H1 (cell line): ENCODE measurements at regions not wholly inside any gene's neighbourhood (a gene's known extent, or its start where the extent isn't known, plus 50 kb on each side); places are given as distances from the start of the nearest gene placed in this dataset.

Experiments
- GTF2F1 ChIP-seq: IDR thresholded peaks from 2 replicates; pipeline ENCODE4 v1.6.1; 2012; ENCODE audit warnings: low read depth, low read length, improper control_type of control experiment, borderline replicate concordance
- JUN ChIP-seq: IDR thresholded peaks from 2 replicates; pipeline ENCODE4 v1.6.1; 2011; ENCODE audit warnings: low read depth, mild to moderate bottlenecking, improper control_type of control experiment, low read length
- NRF1 ChIP-seq: IDR thresholded peaks from 2 replicates; pipeline ENCODE4 v1.6.1; 2011; ENCODE audit warnings: mild to moderate bottlenecking, low read depth, low read length, improper control_type of control experiment
- POLR2A ChIP-seq, 2 experiments: IDR thresholded peaks; 1 replicate in 1 of 2; 2 replicates in 1 of 2; pipeline ENCODE4 v1.6.1; 2011; ENCODE audit warnings: low read depth in 2 of 2, low read length in 2 of 2, mild to moderate bottlenecking in 2 of 2; ENCODE audit errors: control extremely low read depth in 1 of 2
- TAF7 ChIP-seq: optimal IDR thresholded peaks from 2 replicates; pipeline ENCODE3; 2011; ENCODE audit warnings: low read depth, mild to moderate bottlenecking, inconsistent platforms, low read length, moderate library complexity, borderline replicate concordance
- TF ChIP-seq, protein P1 (sequence below): fragments of 300-600 bp; sonication (generic); IDR thresholded peaks from 2 replicates; pipeline ENCODE4 v1.7.1; 2012; ENCODE audit warnings: low read length, moderate library complexity, mild to moderate bottlenecking, inconsistent platforms; ENCODE audit not compliant: insufficient replicate concordance

GRCh38 chr3:87563712-87564111 lies 287.3 kb upstream of the POU1F1 start (continued):
- TF ChIP-seq, protein P1, sequence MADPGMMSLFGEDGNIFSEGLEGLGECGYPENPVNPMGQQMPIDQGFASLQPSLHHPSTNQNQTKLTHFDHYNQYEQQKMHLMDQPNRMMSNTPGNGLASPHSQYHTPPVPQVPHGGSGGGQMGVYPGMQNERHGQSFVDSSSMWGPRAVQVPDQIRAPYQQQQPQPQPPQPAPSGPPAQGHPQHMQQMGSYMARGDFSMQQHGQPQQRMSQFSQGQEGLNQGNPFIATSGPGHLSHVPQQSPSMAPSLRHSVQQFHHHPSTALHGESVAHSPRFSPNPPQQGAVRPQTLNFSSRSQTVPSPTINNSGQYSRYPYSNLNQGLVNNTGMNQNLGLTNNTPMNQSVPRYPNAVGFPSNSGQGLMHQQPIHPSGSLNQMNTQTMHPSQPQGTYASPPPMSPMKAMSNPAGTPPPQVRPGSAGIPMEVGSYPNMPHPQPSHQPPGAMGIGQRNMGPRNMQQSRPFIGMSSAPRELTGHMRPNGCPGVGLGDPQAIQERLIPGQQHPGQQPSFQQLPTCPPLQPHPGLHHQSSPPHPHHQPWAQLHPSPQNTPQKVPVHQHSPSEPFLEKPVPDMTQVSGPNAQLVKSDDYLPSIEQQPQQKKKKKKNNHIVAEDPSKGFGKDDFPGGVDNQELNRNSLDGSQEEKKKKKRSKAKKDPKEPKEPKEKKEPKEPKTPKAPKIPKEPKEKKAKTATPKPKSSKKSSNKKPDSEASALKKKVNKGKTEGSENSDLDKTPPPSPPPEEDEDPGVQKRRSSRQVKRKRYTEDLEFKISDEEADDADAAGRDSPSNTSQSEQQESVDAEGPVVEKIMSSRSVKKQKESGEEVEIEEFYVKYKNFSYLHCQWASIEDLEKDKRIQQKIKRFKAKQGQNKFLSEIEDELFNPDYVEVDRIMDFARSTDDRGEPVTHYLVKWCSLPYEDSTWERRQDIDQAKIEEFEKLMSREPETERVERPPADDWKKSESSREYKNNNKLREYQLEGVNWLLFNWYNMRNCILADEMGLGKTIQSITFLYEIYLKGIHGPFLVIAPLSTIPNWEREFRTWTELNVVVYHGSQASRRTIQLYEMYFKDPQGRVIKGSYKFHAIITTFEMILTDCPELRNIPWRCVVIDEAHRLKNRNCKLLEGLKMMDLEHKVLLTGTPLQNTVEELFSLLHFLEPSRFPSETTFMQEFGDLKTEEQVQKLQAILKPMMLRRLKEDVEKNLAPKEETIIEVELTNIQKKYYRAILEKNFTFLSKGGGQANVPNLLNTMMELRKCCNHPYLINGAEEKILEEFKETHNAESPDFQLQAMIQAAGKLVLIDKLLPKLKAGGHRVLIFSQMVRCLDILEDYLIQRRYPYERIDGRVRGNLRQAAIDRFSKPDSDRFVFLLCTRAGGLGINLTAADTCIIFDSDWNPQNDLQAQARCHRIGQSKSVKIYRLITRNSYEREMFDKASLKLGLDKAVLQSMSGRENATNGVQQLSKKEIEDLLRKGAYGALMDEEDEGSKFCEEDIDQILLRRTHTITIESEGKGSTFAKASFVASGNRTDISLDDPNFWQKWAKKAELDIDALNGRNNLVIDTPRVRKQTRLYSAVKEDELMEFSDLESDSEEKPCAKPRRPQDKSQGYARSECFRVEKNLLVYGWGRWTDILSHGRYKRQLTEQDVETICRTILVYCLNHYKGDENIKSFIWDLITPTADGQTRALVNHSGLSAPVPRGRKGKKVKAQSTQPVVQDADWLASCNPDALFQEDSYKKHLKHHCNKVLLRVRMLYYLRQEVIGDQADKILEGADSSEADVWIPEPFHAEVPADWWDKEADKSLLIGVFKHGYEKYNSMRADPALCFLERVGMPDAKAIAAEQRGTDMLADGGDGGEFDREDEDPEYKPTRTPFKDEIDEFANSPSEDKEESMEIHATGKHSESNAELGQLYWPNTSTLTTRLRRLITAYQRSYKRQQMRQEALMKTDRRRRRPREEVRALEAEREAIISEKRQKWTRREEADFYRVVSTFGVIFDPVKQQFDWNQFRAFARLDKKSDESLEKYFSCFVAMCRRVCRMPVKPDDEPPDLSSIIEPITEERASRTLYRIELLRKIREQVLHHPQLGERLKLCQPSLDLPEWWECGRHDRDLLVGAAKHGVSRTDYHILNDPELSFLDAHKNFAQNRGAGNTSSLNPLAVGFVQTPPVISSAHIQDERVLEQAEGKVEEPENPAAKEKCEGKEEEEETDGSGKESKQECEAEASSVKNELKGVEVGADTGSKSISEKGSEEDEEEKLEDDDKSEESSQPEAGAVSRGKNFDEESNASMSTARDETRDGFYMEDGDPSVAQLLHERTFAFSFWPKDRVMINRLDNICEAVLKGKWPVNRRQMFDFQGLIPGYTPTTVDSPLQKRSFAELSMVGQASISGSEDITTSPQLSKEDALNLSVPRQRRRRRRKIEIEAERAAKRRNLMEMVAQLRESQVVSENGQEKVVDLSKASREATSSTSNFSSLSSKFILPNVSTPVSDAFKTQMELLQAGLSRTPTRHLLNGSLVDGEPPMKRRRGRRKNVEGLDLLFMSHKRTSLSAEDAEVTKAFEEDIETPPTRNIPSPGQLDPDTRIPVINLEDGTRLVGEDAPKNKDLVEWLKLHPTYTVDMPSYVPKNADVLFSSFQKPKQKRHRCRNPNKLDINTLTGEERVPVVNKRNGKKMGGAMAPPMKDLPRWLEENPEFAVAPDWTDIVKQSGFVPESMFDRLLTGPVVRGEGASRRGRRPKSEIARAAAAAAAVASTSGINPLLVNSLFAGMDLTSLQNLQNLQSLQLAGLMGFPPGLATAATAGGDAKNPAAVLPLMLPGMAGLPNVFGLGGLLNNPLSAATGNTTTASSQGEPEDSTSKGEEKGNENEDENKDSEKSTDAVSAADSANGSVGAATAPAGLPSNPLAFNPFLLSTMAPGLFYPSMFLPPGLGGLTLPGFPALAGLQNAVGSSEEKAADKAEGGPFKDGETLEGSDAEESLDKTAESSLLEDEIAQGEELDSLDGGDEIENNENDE, result no peak
- TF ChIP-seq JUN (no peak), GTF2F1 (no peak), POLR2A (IDR thresholded peaks at IDR 0.05; ENCODE audit: control extremely low read depth in 1 of 2, low read depth in 2 of 2, low read length in 2 of 2) (no peak), TAF7 (no peak), NRF1 (no peak)
